Body of pancreas (tissue), 4 donors: ENCODE measurements at regions not wholly inside any gene's neighbourhood (a gene's known extent, or its start where the extent isn't known, plus 50 kb on each side); places are given as distances from the start of the nearest gene placed in this dataset.

Experiments used
- CTCF ChIP-seq, 7 experiments: fragments of 450-650 bp in 4 of 7; fragments of 200-600 bp in 3 of 7; sonication (generic) in 3 of 7; IDR thresholded peaks; one replicate each; pipeline ENCODE4 v1.5.1; 2016 to 2019; ENCODE audit warnings: antibody characterized with exemption in 7 of 7
- POLR2A ChIP-seq, 3 donors: fragments of 450-650 bp; IDR thresholded peaks; one replicate each; pipeline ENCODE4 v1.6.1; 2016; ENCODE audit warnings: antibody characterized with exemption in 3 of 3, mild to moderate bottlenecking in 2 of 3

GRCh38 chr11:109798521-109798920 is 294.7 kb upstream of the ZC3H12C start:
- no peak for TF ChIP-seq CTCF (IDR thresholded peaks at IDR 0.05)
- TF ChIP-seq POLR2A (IDR thresholded peaks at IDR 0.05) = no peak
